ENCODE measurements at regions not wholly inside any gene's neighbourhood (a gene's known extent, or its start where the extent isn't known, plus 50 kb on each side); places are given as distances from the start of the nearest gene placed in this dataset.

GRCh38 chr2:120902592-120902991 lies 166.9 kb downstream of the GLI2 start:
- no peak for DNase-seq

GRCh38 chr2:120904379-120904778 lies 168.7 kb downstream of the GLI2 start:
- DNase-seq, result no peak

GRCh38 chr2:120904830-120905234 lies 169.2 kb downstream of the GLI2 start:
- no peak for DNase-seq

- DNase-seq, result no peak
Measured at GRCh38 chr2:120905298-120905697, 169.6 kb downstream of the GLI2 start.

- DNase-seq, result no peak
Measured at GRCh38 chr2:120905824-120906571, 170.3 kb downstream of the GLI2 start.

GRCh38 chr2:120906914-120907313 lies 171.2 kb downstream of the GLI2 start:
- DNase-seq, result no peak

GRCh38 chr2:120907822-120908221 lies 172.2 kb downstream of the GLI2 start:
- DNase-seq, result no peak

- DNase-seq, result no peak
Measured at GRCh38 chr2:120908314-120908975, 172.8 kb downstream of the GLI2 start.

GRCh38 chr2:120909102-120909501 lies 173.4 kb downstream of the GLI2 start:
- DNase-seq, result no peak

- DNase-seq, result no peak
Measured at GRCh38 chr2:120910164-120910563, 174.5 kb downstream of the GLI2 start.

- DNase-seq, result no peak
Measured at GRCh38 chr2:120910956-120911951, 175.6 kb downstream of the GLI2 start.

GRCh38 chr2:120912101-120912985 lies 176.7 kb downstream of the GLI2 start:
- no peak for DNase-seq

- DNase-seq, result no peak
Measured at GRCh38 chr2:120913972-120914838, 178.5 kb downstream of the GLI2 start.

GRCh38 chr2:120914839-120915521 lies 179.3 kb downstream of the GLI2 start:
- no peak for DNase-seq

- DNase-seq, result no peak
Measured at GRCh38 chr2:120915670-120916069, 180.0 kb downstream of the GLI2 start.

- DNase-seq, result no peak
Measured at GRCh38 chr2:120916446-120916845, 180.8 kb downstream of the GLI2 start.

- DNase-seq, result no peak
Measured at GRCh38 chr2:120917886-120918285, 182.2 kb downstream of the GLI2 start.

- no peak for DNase-seq
Measured at GRCh38 chr2:120919216-120919615, 183.5 kb downstream of the GLI2 start.

- DNase-seq, result no peak
Measured at GRCh38 chr2:120919771-120920453, 184.2 kb downstream of the GLI2 start.

All from activated CD4-positive, alpha-beta T cell treated with anti-CD3 and anti-CD28 coated beads, Interleukin-2, amount 50 U/mL, for 1 hour (primary cell).